GM19035 (cell line): ENCODE measurements at regions not wholly inside any gene's neighbourhood (a gene's known extent, or its start where the extent isn't known, plus 50 kb on each side); places are given as distances from the start of the nearest gene placed in this dataset.

ENCODE experiments used
- ATAC-seq: cut with Tn5 transposase; IDR thresholded peaks from one replicate; pipeline ENCODE4 v1.9.1; 2021; ENCODE audit not compliant: unreplicated experiment

DNA sequence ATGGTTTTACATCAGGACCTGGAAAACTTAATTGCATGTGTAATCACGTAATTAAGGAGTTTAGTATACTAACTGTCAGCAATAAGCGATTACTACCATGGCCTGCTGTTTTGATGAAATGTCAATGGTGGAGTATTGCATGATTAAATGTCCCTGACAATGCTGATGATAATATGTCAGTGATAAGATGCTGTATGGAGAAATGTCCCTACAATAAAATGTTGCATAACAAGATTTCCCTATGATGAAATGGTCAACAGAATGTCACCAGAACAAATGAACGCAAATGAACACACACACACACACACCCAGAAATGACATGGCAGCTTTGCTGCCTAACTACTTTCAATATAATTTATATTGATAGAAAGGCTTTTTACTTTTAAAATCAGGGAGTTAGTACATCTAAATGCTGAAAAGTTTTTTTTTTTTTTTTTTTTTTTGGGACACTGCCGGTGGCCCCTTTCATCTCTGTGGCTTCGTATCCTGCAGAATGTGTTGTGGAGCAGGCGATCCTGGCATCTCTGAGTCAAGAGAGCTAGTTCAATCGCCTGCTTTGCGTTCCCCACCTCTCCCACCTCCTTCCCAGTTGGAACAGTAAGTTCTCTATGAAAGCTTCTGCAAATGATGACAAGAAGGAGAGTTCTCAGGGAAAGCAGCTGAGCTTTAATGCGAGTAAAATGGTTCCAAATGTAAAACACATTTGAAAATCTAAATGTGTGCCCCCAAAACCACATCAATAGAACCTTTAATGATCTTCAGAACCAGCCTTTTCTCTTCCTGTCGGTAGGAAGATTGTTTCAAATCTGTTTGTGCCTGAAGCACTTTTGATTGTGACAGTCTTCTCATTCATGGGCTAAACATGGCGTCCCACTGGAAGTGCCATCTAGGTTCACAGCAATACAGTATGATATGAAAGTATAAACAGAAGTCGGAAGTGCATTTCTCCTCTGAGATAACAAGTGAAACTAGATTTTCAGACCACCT, 170.1 kb upstream of the GBE1 start:
- no peak for ATAC-seq

DNA sequence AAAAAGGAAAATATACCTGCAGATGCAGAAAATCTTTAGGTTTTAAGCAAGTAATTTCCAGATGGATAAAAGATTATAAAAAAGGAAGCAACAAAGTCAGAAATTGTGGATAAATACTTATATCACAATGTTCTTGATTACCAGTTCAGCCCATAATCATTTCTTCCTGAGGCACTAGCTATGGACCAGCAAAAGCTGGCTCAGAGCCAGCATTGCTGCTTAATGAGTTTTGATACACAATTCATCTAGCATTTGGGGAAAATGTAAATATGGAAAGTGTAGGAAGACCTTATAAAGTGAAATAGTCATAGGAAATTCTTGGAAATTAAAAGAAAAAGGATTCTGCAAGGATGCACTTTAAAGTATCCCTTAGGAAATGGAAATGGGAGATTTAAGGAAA, 168.3 kb upstream of the GBE1 start:
- ATAC-seq: no peak

DNA sequence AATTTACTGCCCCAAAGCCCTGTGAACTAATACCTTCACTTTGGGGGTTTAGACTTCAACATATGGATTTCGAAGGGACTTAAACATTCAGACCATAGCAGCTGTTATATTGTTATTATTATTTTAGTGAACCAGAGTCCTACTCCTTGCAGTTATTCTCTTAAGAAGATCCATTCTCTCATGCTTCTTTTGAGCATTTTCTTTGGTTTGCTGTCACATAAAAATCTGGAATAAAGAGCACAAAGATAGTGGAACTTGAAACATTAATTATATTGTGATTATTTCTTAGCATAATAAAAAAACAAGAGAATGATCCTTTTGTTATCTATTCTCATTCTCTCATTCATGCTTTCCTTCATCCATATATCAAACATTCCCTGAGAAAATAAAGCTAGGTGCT, 166.4 kb upstream of the GBE1 start:
- no peak for ATAC-seq

DNA sequence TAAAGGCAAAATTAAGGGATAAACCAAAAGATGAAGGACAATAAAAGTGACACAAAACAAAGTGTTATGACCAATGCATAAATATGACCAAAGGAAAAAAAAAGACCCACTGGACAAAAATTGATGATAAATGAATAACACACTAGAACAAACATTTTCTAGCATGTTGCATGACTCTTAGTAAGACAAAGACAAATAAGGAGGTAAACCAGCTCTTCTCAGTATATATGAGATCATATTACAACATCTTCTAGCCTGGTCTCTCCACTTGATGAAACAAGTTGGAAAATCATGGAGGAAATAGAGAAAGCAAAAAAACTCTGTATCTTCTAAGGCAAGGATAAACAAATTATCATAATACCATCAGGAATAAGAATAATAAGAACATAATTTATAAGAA, 163.9 kb upstream of the GBE1 start:
- ATAC-seq: no peak

DNA sequence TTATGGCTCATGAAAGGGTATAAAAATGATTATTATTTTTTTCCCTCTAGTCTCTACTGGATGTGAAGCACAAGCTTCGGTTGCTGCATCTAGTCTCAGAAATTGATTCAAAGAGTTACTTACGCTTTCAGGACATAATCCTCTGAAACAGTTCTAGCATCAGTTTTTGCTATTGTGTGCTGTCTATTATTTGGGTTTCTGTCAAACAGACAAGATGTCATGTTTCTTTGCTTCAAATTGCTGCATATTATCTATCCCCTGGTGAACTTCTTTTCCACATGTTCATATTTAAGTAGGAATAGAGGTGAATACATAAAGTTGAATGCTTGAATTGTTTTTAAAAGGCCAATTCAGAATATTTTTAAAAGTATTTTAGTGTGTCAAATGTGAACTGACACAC, 161.6 kb upstream of the GBE1 start:
- ATAC-seq: no peak

DNA sequence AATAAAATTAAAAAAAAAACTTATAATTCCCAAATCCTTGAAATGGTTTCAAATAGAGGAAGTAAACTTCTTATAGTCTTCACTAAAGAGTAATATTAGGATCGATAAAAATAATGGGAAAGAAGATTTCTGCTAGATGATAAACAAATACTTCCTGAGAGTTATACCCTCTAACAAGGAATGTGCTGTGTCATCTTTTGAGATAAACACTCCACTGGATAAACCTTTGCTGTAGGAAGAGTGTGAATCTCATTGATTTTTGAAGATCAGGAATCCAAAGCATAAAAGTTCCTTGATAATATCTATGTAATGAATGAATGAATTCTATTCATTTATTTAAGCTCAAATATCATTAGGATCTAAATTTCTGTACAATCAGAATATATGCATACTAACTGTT, 161.0 kb upstream of the GBE1 start:
- no peak for ATAC-seq

DNA sequence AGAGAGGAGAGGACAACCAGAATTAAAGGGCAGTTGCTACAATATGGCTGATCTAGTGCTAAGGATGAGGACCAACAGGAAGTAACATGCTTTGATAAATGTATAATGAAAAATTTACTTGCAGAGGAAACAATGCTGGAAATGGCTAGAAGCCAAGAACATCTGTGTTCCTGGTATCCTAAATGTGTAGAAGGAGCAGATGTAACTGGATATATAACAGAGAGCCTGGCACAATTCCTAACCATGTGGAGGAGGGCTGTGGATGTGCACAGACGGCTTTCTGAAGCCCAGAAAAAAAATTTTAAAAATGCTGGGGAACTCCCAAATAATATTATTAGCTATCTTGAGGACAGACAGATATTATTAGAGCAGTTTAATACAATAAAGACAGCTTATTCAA, 159.4 kb upstream of the GBE1 start:
- no peak for ATAC-seq

DNA sequence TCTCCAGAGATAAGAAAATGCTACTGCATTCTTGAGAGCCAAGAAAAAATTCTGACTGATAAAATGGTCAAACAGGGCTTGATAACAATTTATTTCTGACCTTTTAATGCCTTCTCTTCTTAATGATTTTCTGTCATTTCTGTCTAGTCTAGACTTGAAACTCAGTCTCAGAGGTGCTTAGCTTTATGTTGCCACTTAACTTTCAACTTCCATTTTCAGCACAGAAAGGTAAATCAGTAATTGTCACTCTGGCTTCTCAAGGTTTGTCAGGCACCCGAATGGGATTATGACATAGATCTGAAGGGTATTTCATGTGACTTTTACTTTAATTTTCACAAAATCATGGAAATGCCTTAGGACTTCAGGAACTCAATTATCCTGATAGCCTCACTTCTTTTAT, 155.4 kb upstream of the GBE1 start:
- ATAC-seq: no peak

DNA sequence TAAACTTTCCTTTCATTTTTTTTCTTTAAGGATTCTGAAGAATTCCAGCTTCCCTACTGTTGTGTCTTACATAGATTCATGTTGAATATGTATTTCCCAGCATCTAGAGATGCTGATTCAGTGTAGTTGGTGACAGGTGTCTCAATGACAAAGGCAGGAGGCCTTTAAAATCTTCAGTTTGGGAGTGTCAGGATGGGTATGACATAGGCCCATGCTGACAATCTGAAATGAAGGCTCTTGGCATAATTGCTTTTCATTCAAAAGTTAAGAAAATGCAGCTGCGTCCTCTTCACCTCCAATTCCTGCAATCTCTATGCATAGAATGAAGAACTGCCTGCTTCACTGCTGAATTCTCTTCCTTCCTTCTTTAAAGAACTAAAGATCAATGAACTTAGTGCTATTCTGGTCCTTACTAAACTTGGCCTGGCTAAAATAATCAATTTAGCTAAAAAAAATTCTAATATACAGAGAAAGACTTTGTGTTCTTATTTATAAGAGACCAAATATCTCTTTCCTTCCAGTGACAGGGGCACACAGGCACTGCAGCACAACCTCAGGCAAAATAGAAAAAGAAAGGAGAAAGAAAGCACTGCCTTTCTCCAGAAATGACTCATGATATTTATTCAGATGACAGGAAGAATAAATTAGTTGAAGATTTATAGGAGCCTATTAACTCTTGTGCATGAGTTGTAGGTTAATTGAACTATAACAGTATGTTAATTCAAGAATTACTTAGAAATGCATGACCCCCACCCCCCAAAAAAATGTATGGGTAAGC, 152.6 kb upstream of the GBE1 start:
- ATAC-seq: no peak

DNA sequence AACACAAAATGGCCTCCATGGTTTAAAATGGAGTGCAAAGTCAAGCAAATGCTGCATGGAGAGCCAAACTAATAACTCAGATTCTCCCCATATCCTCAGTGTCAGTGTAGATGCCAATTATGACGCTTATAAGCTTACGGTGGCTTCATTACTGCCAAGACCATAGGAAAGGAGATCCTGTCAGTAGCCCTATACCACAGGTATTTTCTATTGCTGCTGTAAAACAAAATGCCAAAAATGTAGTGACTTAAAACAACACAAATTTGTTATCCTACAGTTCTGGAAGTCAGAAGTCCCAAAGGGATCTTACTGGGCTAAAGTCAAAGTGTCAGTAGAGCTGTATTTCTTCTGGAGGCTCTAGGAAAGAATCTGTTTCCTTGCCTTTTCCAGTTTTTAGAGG, 149.8 kb upstream of the GBE1 start:
- ATAC-seq: no peak

DNA sequence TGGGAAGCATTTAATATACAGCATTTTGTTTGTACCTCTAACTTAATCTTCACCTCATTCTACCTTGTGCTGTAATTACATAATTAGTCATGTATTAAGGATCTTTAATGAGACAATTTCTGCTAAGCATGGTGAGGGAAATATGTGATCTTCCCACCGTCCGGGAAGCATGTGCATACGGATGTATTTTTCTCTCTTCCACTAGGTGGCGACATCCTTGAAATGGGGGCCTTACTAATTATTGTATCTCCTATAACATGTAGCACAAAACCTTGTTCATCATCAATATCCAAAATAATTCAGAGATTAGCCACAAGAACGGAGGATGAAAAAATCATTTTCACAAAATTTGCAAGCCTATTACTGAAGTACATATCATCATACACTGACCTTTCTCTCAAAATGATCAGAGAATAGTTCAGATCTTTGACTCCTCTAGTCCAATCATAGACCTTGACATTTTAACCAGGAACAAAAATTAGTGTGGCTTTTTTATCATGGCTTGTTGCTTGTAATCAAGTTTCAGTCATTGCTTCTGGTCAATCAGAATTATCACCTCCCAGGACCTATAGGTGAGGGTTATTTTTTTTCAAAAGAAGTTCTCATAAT, 148.9 kb upstream of the GBE1 start:
- peak; percentile 86 for ATAC-seq

DNA sequence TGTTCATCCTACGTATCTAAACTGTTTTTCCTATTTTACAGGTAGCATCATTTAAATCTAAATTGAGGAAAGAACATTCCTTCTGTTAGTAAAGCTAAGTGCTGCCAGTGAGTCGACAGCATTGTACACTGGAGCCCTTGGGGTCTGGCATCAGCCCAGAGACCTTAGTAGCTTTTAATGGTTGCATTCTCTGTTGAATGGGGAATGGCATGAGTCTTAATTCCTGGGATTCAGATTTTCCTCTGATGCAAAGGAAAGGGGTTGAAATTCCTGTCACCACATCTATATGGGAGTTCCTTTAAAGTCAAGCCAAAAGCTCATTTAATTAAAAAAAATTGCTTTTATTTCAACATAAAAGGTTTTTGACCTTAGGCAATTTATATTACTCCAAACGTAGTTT, 148.4 kb upstream of the GBE1 start:
- no peak for ATAC-seq

DNA sequence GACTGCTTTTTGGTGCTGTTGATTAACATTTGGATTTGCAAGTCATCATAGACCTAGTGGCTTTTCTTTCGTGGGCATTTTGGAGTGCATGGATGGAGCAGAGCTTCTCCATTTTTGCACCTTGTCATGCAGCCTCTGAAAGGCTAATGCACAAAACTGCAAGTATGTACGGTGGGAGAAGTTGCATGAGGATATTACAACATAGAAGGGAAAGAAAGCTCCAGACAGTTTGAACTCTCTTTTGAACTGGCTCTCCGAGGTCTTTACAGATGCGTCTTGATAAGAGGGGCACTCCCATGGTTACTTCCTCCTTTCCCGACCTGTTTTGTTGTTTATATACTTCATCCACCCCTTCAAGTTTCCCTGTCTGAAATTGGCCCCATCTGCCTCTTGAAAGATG, 147.1 kb upstream of the GBE1 start:
- ATAC-seq: no peak

DNA sequence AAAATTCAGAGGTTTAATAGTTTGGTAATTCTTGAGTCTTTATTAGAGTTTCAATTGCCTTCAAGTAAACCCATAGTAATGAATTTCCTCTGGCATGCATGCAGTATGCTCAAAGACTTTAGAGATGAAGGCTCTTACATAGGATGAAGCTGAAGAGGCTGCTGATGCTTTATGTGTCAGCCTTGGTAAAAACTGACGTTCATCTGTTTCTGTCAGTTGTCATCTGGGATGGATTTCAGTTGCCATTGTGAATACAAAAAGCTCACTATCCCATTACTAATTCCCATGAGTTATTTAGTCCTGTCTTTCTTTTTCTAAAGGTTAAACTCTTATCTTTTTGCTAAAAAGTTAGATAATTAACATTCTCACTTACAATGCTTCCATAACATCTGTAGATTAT, 136.9 kb upstream of the GBE1 start:
- no peak for ATAC-seq

DNA sequence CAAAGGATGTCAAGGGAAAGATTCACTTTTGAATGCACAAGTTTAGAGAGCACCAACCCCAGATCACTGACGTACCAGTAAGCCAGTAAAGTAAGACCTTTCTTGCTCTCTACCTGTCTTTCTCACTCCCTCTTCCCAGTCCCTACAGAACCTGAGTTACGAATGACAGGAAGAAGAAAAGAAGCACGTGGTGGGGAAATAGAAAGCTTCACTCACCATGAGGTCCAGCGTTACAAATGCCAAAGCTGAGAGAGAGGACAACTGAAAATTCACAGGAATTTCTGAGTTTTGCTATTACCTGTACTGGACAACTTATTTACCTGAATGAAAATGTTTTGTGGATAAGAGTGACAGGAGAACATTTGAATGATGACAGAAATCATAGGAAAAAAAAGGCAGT, 133.2 kb upstream of the GBE1 start:
- no peak for ATAC-seq

DNA sequence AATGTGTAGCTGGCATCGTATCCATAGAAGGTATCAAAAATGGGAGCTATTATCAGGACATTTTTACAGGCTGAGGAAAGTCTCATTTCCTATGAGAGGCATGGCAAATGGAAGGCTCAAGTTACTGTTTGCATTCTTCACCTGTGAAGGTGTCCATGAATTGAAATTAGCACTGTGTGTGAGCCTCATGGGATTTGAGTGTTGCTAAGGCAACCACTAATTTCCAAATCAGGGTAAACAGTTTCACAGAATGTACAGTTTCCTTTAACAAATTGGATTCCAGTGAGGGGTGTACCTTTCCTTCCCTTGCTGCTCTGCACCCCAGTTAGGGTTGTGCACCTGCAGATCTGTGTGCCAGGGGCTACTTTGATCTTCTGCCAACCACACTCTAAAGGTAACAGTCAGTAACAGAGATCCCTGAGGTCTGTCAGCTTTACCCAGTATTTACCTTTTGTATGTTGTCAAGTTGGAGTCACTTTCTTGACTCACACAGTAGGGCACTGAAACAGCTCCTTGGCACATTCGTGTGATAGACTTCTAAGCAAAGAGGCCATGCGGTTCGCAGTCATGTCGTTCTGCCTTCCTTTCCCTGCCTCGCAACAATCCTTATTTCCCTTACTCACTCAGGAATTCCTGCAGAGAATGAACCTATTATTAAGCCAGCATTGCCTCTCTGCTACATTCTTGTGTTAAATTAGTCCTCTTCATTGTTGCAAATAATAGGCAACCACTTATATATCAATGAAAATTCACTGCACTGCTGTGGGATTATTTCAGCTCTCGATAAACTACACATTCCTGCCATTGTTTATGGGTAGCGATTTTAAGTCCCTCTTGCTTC, 129.8 kb upstream of the GBE1 start:
- ATAC-seq: no peak

DNA sequence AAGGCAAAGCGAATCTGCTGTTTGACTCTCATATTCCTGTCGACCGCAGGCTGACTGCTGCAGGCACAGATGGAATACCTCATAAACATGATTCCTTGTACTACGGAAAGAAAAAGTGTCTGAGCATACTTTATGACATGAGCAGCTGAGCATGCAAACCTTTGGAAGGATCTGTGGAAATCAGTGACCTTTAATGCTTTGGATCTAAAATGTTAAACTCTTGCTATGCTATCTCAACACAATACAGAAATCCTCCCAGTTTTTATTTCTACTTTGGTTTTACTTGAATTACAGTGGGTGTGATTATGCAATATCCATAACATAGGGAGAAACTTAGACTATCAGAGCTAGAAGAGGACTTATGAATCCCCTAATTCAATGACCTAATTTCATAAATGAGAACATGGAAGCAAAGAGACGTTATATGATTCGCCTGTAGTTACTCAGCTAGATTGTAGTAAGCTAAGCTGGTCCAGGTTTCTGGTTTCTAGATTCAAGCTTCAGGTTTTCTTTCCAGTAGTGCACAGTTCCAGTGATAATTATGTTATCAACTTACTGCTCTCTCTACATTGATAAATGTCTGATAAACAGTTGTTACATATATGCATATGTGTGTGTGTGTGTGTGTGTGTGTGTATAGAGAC, 127.6 kb upstream of the GBE1 start:
- no peak for ATAC-seq

DNA sequence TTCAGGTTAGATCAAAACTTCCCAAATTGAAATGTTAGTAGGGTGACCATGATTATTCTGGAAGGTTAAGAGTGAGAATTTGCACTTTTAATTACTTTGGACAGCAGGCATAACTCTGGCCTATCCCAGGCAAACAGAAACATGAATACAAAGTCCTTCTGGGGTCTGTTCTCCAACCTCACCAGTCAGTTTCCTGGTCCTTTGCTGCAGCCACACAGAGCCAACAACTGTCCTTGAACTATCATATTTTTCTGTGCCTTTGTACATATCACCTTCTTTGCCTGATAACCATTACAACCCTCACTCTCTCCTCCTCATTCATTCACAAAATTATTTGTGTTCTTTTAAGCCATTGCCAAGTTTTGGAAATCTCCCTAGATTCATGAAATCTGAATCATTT, 126.0 kb upstream of the GBE1 start:
- ATAC-seq: no peak

DNA sequence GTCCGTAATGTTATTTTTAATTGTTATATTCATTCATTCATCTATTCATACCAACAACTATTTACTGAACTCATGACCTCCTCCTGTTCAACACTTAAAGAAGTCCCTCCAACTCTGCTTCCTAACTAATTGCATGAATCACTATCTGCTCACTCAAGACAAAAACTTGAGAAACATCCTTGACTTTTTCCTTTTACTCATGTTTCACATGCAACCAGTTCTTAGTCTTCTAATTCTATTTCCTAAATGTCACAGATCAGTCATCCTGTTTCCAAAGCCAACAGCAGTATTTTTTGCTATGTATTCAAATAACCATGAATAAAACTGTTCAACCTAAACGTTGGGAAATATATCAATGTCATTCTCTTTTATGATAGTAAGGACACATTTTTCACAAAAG, 124.6 kb upstream of the GBE1 start:
- no peak for ATAC-seq

DNA sequence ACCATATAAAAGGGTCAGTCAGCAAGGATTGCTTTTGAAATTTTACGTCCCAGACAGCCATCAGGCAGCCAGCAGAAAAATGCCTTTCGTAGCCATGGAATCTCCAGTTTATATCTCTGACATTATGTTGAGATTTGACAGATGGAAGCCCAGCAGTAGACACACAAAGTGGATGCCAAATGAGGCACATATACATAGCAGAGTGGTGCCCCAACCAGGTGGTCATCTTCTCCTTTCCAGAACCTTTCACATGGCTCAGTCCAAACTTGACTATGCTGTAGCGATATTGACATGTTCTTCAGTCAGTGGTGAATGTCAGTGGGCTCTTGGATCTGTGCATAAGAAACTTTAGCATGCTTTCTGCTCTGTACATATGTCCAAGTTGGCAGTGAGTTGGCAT, 123.3 kb upstream of the GBE1 start:
- ATAC-seq: no peak
